Stimulated activated CD4-positive, alpha-beta T cell treated with anti-CD3 and anti-CD28 coated beads, Interleukin-2, amount 100 ng/mL, for 4 hours (primary cell): ENCODE measurements at regions not wholly inside any gene's neighbourhood (a gene's known extent, or its start where the extent isn't known, plus 50 kb on each side); places are given as distances from the start of the nearest gene placed in this dataset.

Source experiments
- DNase-seq: peaks from one replicate; pipeline ENCODE4 v3.0.0-alpha.2; 2020; ENCODE audit warnings: low read depth

DNA sequence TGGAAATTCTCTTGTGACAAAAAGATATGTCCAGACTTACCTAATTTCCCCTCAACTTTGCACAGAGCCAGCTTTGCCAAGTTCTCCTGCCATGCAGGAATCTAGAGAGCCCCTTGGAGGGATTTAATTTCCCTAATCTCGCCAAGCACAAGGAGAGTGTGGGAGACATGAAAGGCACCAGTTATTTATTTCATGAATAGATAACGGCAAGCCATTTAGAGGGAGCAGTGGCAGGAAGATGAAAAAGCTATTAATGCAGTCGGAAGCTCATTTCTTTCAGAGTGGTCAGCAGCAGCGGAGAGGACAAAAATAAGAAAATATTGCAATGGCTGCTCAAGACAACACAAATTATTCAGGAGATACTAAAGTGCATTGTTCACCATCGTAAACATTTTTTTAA, 150.9 kb upstream of the WSCD2 start:
- DNase-seq = no peak

DNA sequence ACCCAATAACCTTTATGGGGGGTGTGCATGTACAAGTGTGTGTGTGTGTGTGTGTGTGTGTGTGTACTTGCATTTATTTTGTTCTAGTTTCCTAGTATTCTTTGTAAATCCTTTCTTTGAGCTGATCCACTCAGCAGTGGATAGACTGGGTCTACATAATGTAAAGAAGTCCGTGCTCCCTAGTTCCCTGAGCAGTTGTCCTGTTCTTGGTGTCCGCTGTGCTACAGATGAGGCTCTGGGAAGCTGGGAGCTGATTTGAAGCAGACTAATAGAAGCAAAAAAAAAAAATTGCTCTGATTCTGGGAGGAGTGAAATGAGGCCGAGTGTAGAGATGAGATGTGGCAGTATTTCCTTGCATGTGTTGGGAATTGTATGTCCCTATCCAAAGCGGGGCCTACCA, 150.4 kb upstream of the WSCD2 start:
- DNase-seq = no peak

DNA sequence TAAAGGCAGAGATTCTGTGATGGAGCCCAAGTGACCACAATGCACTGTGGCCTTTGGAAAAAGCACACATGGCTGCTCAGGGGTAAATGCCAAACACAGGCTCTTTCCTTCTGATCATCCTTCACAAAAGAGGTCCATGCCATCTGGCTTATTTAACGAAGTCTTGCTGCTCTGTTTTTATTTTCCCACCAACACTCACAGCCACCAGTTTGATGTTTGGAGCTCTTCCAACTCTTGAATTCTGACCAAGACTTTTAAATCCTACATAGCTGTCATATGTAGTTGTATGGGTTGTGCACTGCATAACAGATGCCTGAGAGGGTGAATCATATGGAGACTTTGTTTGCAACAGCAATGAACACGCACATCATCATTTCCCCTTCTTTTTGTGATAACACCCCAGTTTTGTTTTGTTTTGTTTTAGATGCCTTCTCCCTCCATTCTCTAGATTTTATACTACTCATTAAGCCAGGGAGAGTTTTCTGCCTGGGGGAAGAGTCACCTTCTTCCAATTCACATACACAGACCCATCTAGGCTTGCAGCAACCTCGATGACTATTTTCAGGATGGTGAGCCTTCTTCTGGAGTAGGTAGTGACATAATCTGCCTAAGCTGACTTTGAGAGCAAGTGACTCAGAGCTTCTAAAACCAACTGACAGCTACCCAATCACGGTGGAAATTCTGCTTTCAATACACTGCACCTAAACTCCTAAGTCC, 145.2 kb upstream of the WSCD2 start:
- DNase-seq = no peak

DNA sequence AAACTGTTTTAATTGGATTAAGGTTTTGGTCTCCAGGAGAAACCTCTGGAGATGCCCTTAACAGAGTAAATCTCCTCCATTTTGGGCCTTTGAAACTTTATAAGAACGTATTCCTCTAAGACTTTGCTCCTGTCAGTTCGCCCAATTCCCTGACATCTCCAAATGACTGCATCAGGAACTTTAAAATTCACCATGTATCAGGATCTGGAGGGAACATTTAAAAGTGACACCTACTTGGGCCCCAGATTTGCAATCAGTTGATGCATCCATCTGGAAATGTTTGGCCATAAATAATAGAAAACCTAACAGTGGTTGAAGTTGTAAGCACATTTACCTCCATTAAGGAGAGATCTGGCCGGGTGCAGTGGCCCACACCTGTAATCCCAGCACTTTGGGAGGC, 144.1 kb upstream of the WSCD2 start:
- DNase-seq = no peak

GRCh38 chr12:107986183-107986582, 142.9 kb upstream of the WSCD2 start:
- DNase-seq = no peak

- no peak for DNase-seq
Observed at GRCh38 chr12:107990325-107990724, 138.8 kb upstream of the WSCD2 start.

DNA sequence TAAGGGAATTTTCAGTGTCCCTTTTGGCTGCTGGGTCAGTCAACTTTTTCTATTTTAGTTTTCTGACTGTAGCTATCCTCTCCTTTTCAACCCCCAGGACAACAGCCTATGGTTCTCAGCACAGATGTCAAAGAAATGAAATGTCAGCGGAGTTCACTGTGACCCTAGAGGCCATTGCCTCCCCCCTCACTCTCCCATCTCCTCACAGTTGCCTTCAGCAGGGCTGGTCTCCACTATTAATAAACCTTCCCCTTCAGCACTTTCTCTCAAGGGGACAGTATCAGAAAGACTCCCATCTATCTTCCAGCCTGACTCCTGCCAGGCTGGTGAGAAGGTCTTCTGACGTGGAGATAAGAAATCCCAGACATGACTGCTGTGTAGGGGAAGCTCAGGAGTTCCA, 137.1 kb upstream of the WSCD2 start:
- no peak for DNase-seq

DNA sequence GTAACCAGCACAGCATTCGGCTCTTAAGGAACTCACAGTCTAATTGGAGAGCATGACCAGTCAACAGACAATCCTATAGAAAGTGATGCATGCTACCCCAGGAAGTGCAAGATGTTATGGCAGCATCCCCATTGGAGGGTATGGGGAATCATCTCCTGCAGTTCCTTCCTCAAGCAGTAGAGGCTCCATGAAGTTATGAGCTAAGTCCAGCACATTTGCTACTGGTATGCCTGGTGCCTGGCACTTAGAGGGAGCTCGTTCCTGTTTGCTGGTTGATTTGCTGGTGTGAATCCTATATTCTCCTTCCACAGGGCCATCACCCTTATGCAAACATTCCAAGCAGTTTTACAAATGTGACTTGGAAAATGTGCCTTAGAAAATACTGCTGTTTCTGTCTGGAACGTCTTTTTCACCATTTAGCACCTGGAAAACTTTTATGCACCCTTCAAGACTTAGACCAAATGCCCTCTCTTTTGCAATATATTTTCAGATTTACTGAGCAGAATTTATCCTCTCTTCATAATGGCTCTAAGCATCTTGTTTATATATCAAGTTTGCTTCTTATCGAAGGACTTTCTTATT, 136.1 kb upstream of the WSCD2 start:
- no peak for DNase-seq

- DNase-seq = no peak
Observed at GRCh38 chr12:107998863-107999262, 130.2 kb upstream of the WSCD2 start.

- DNase-seq = no peak
Observed at GRCh38 chr12:108000111-108000510, 129.0 kb upstream of the WSCD2 start.

- no peak for DNase-seq
Observed at GRCh38 chr12:108004319-108004718, 124.8 kb upstream of the WSCD2 start.

DNA sequence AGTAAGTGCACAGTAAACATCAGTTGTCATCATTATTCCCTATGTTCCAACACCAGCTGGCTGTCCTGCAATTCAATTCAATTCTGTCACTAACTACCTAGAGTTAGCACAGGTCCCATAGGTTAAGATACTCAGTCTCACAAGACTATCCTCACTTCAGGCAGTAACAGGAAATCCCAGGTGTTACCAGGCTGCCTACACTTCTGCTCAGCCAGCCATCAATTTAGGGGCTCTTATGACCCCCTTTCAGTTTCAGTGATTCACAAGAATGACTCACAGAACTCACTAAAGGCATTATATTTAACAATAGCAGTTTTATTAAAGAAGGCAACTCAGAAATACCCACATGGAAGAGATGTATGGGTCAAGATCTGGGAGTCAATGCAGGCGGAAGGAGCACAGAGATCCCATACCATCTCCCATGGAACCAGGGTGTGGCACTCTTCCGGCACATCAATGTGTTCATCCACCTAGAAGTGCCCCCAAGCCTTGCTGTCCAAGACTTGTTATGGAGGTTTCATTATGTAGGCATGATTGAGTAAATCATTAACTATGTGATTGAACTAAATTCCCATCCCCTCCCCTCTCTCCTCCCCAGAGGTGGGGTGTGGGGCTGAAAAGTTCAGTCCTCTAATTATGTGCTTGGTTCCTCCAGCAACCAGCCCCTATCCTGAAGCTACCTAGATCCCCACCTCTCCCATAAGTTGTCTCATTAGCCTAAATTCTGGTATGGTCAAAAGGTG, 120.8 kb upstream of the WSCD2 start:
- DNase-seq = no peak

GRCh38 chr12:108009442-108010070, 119.5 kb upstream of the WSCD2 start:
- DNase-seq = no peak

- no peak for DNase-seq
Observed at GRCh38 chr12:108016022-108016564, 113.0 kb upstream of the WSCD2 start.

DNA sequence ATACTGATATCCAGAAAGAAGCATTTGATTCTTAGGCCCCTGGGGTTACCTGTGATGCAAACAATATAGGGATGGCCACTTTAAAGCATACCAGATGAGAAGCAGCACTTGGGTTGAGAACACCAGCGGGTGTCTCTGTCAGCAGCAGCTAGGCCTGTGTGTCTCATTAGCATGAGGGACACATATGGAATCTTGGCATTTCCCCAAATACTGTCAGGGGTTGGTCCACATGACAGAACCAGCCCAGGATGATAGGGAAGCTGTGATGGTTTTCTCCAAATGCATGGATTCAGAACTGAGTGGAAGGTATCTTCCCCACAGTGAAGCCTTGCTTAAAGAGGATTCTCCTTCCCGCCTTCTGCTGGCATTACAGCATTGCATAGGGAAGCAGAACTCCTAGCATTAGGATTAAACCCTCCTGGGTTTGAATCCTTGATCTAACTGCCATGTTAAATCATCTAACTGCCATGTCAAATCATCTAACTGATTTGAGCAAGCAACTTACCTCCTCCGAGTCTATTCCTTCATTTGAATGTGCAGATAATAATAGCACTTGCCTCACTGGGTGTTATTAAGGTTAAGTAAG, 111.5 kb upstream of the WSCD2 start:
- DNase-seq = no peak

GRCh38 chr12:108019862-108020261, 109.2 kb upstream of the WSCD2 start:
- no peak for DNase-seq

DNA sequence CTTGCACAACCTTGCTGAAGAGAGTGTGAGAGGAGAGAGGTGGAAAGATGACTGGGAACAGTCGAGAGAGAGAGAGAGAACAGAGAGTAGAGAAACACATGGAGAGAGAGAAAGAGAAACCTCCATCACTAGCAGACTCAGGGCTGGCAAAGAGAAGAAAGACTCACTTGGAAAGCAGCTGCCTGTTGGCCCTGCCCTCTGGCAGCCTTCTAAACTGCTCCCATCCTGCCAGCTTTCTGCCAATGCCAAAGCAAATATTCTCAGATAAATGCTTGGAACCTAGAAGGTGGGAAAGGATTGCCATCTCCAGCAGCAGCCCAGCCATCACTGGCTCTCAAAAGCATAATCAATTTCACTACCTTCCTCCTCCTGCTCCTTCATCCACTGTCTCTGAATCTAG, 107.9 kb upstream of the WSCD2 start:
- DNase-seq = no peak

DNA sequence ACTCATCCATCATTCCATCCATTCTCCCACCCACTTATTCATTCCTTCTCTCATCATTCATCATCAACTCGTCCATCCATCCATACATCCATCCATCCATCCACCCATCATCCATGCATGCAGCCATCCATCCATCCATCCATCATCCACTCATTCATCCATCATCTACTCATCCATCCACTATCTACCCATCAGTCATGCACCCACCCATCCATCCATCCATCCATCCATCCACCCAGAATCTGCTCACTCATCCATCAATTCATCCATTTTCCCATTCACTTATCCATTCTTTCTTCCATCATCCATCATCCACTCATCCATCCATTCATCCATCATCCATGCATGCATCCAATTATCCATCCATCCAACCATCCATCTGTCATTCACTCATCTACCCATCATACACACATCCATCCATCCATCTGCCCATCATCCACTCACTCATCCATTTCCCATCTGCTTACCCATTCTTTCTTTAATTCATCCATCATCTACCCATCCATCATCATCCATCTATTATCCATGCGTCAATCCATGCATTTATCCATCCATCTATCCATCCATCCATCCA, 107.1 kb upstream of the WSCD2 start:
- DNase-seq = no peak

DNA sequence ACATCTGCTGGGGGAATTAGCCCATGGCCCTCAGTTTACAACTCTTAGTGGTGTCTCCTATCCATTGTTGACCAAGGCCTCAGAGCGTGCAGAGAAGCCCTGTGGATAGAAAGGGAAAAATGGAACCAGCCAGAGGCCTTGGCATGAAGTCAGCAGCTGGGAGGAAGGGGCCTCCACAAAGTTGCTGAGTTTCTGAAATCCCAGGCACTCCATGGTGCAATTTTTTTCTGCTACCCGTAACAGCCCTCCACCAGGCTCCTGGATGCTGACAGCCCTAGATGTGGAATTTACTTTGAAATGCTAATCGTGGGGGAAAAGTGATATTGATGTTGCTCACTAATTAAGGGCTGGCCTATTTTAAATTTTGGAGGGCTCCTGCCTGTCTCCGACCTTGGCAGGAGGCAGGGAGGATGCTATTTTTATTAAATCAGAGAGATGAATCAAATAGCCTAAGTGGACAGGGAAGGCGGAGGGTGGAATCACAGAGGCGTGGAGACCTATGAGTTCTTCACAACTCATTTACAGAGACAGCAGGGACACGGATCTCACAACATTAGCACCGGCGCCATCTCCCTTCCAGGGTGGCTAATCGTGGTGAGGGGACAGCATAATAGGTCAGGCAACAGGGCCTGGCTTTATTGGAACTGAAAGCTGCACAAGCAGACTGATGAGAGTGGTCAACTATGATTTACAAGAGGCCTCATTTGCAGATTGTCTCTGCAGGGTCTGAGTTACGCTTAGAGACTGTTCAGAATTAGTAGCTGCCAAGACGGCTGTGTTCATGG, 99.8 kb upstream of the WSCD2 start:
- no peak for DNase-seq

DNA sequence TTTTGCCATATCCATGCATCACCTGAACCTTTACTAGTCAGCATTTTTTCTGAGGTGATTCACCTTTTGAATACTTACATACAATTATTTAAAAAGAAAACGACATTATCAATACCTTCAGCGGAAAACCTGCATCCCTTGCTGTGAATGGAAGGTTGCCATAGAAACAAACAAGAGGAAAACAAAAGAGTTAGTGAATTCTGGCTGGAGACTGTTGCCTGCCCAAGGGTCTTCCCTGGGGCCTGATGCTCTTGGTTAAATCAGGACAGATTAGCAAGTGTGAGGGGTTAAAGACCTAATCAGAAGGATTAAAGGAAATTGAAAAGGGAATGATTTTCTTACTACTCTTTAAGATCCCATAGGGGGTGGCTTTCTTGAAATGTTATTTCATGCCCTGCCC, 96.0 kb upstream of the WSCD2 start:
- DNase-seq = no peak

DNA sequence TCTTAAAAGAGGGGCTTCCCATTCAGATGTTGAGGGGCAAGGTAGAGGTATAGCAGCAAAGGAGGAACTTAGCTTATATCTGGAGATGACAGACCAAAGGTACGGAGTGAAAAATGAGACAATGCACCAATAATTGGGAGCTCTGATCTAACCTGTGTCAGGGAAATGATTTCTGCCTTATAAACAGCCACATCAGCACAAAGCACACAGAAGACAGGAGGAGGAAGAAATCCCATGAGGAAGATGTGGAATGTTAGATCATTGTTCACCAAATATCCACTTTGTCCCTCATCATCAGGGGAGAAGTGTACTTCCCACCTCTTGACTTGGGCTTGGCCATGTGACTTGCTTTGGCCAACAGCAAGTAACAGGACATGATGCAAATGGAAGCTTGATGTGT, 93.7 kb upstream of the WSCD2 start:
- no peak for DNase-seq
